Neural progenitor cell (in vitro differentiated cells): ENCODE measurements at regions not wholly inside any gene's neighbourhood (a gene's known extent, or its start where the extent isn't known, plus 50 kb on each side); places are given as distances from the start of the nearest gene placed in this dataset.
A peak's percentile ranks its signal among the peaks of the same experiment; 100 is the strongest.

Experiments
- DNase-seq: peaks from one replicate; pipeline ENCODE4 v3.0.0-alpha.2; 2016; ENCODE audit warnings: low spot score
- H2AFZ ChIP-seq: fragments of 200-600 bp; sonication (generic); replicated peaks from 2 replicates; pipeline ENCODE4 v1.6.1; 2016; ENCODE audit warnings: antibody characterized with exemption
- H3F3A ChIP-seq: fragments of 200-600 bp; sonication (generic); 2 replicates; pipeline ENCODE4 v1.6.1; 2016; ENCODE audit warnings: antibody characterized with exemption, low read depth
- H3K27ac ChIP-seq: fragments of 200-600 bp; sonication (generic); 2 replicates; pipeline ENCODE4 v1.5.1; 2016; ENCODE audit warnings: mild to moderate bottlenecking
- H3K27me3 ChIP-seq: fragments of 200-600 bp; sonication (generic); 2 replicates; pipeline ENCODE4 v1.6.1; 2016; ENCODE audit warnings: mild to moderate bottlenecking, moderate library complexity
- H3K36me3 ChIP-seq: fragments of 200-600 bp; sonication (generic); 2 replicates; pipeline ENCODE4 v1.5.1; 2016
- H3K4me1 ChIP-seq: fragments of 200-600 bp; sonication (generic); 2 replicates; pipeline ENCODE4 v1.6.1; 2016; ENCODE audit warnings: mixed run types
- H3K4me2 ChIP-seq: fragments of 200-600 bp; sonication (generic); 2 replicates; pipeline ENCODE4 v1.6.1; 2016
- H3K4me3 ChIP-seq: fragments of 200-600 bp; sonication (generic); 2 replicates; pipeline ENCODE4 v1.5.1; 2016
- H3K79me2 ChIP-seq: fragments of 200-600 bp; sonication (generic); 2 replicates; pipeline ENCODE4 v1.6.1; 2016; ENCODE audit warnings: low read depth
- H3K9ac ChIP-seq: fragments of 200-600 bp; sonication (generic); 2 replicates; pipeline ENCODE4 v1.6.1; 2016
- H3K9me3 ChIP-seq: fragments of 200-600 bp; sonication (generic); 2 replicates; pipeline ENCODE4 v1.5.1; 2016; ENCODE audit warnings: low read depth
- H4K20me1 ChIP-seq: fragments of 200-600 bp; sonication (generic); 2 replicates; pipeline ENCODE4 v1.6.1; 2016; ENCODE audit warnings: low read depth
- H3K27ac Mint-ChIP-seq: 3 replicates; pipeline ENCODE4 v1.8.0; 2021; ENCODE audit warnings: mixed read lengths
- H3K27me3 Mint-ChIP-seq: 2 replicates; pipeline ENCODE4 v1.8.0; 2022; ENCODE audit warnings: low read depth, mild to moderate bottlenecking, inconsistent platforms, moderate library complexity, mixed read lengths; ENCODE audit not compliant: insufficient read depth
- H3K36me3 Mint-ChIP-seq: 3 replicates; pipeline ENCODE4 v1.8.0; 2021; ENCODE audit warnings: mixed read lengths
- H3K4me1 Mint-ChIP-seq: 3 replicates; pipeline ENCODE4 v1.8.0; 2021; ENCODE audit warnings: mixed read lengths
- H3K4me3 Mint-ChIP-seq: 3 replicates; pipeline ENCODE4 v1.8.0; 2021; ENCODE audit warnings: mild to moderate bottlenecking, moderate library complexity, mixed read lengths
- H3K9me3 Mint-ChIP-seq: 3 replicates; pipeline ENCODE4 v1.8.0; 2020; ENCODE audit warnings: mixed read lengths
- CTCF ChIP-seq: fragments of 200-600 bp; sonication (generic); IDR thresholded peaks from 2 replicates; pipeline ENCODE4 v1.5.1; 2017; ENCODE audit warnings: antibody characterized with exemption, mild to moderate bottlenecking
- EZH2 ChIP-seq: fragments of 200-600 bp; sonication (generic); IDR thresholded peaks from 2 replicates; pipeline ENCODE4 v1.6.1; 2017; ENCODE audit warnings: antibody characterized with exemption, mild to moderate bottlenecking, moderate library complexity
- EZH2phosphoT487 ChIP-seq: fragments of 200-600 bp; sonication (generic); IDR thresholded peaks from 2 replicates; pipeline ENCODE4 v1.6.1; 2017; ENCODE audit warnings: antibody characterized with exemption

GRCh38 chr5:15326471-15326870 lies 173.5 kb upstream of the FBXL7 start:
- Histone ChIP-seq H3K4me1 (peaks cover 1% of the 10 kb centered on the region), H2AFZ (no peak overlapping the region), H3K4me3 (no peak overlapping the region), H3K27me3 (no peaks in the 10 kb centered on the region), H3K27ac (no peak overlapping the region), H3K9me3 (no peaks in the 10 kb centered on the region), H3K4me2 (no peak overlapping the region), H4K20me1 (no peaks in the 10 kb centered on the region), H3K36me3 (no peaks in the 10 kb centered on the region), H3K9ac (no peak overlapping the region), H3F3A (no peaks in the 10 kb centered on the region), H3K79me2 (no peaks in the 10 kb centered on the region)
- no peaks in the 10 kb centered on the region for H3K27me3 Mint-ChIP-seq
- no peak overlapping the region for H3K27ac Mint-ChIP-seq
- no peaks in the 10 kb centered on the region for H3K36me3 Mint-ChIP-seq
- H3K4me3 Mint-ChIP-seq = no peak overlapping the region
- DNase-seq = no peak
- H3K4me1 Mint-ChIP-seq = no peaks in the 10 kb centered on the region
- H3K9me3 Mint-ChIP-seq = no peaks in the 10 kb centered on the region
- TF ChIP-seq EZH2phosphoT487 (no peak), EZH2 (no peak), CTCF (no peak)

GRCh38 chr5:15322421-15322820 lies 177.6 kb upstream of the FBXL7 start:
- no peaks in the 10 kb centered on the region for H3K79me2 ChIP-seq
- TF ChIP-seq EZH2 (no peak), EZH2phosphoT487 (no peak), CTCF (no peak)
- H3K4me1 ChIP-seq = peaks cover 11% of the 10 kb centered on the region

GRCh38 chr5:15321776-15322175 lies 178.2 kb upstream of the FBXL7 start:
- Mint-ChIP-seq H3K4me3 (no peak overlapping the region), H3K9me3 (no peaks in the 10 kb centered on the region), H3K27ac (no peak overlapping the region), H3K4me1 (peaks cover 18% of the 10 kb centered on the region), H3K27me3 (no peaks in the 10 kb centered on the region), H3K36me3 (no peaks in the 10 kb centered on the region)
- DNase-seq = no peak
- H3K79me2 ChIP-seq = no peaks in the 10 kb centered on the region
- H4K20me1 ChIP-seq = no peaks in the 10 kb centered on the region
- no peaks in the 10 kb centered on the region for H3K9me3 ChIP-seq
- H3K9ac ChIP-seq = no peak overlapping the region
- no peaks in the 10 kb centered on the region for H3K27me3 ChIP-seq
- no peaks in the 10 kb centered on the region for H3K36me3 ChIP-seq
- H3K27ac ChIP-seq = no peak overlapping the region
- H3K4me3 ChIP-seq = no peak overlapping the region
- H3K4me1 ChIP-seq = peaks cover 11% of the 10 kb centered on the region
- no peaks in the 10 kb centered on the region for H3F3A ChIP-seq
- TF ChIP-seq EZH2phosphoT487 (no peak), EZH2 (no peak), CTCF (no peak)
- no peak overlapping the region for H3K4me2 ChIP-seq
- no peak overlapping the region for H2AFZ ChIP-seq

More at GRCh38 chr5:15322421-15322820, 177.6 kb upstream of the FBXL7 start:
- Mint-ChIP-seq H3K4me3 (no peak overlapping the region), H3K27ac (no peak overlapping the region), H3K36me3 (no peaks in the 10 kb centered on the region), H3K27me3 (no peaks in the 10 kb centered on the region), H3K9me3 (no peaks in the 10 kb centered on the region), H3K4me1 (peaks cover 18% of the 10 kb centered on the region)
- Histone ChIP-seq H3K27ac (no peak overlapping the region), H3K4me3 (no peak overlapping the region), H3K27me3 (no peaks in the 10 kb centered on the region), H2AFZ (no peak overlapping the region), H3K9ac (no peak overlapping the region), H3K36me3 (no peaks in the 10 kb centered on the region), H3K4me2 (no peak overlapping the region), H4K20me1 (no peaks in the 10 kb centered on the region), H3K9me3 (no peaks in the 10 kb centered on the region), H3F3A (no peaks in the 10 kb centered on the region)
- DNase-seq = no peak

GRCh38 chr5:15320871-15321270 lies 179.1 kb upstream of the FBXL7 start:
- DNase-seq = peak; percentile 41

More at GRCh38 chr5:15320871-15321270, 179.1 kb upstream of the FBXL7 start:
- Mint-ChIP-seq H3K4me3 (no peak overlapping the region), H3K4me1 (peaks cover 18% of the 10 kb centered on the region), H3K27me3 (no peaks in the 10 kb centered on the region), H3K36me3 (no peaks in the 10 kb centered on the region), H3K27ac (no peak overlapping the region), H3K9me3 (no peaks in the 10 kb centered on the region)
- no peaks in the 10 kb centered on the region for H4K20me1 ChIP-seq
- no peak overlapping the region for H3K9ac ChIP-seq
- H3K9me3 ChIP-seq = no peaks in the 10 kb centered on the region
- H3F3A ChIP-seq = no peaks in the 10 kb centered on the region
- peak overlapping the region; percentile 14 for H3K4me2 ChIP-seq
- H3K36me3 ChIP-seq = no peaks in the 10 kb centered on the region
- H2AFZ ChIP-seq = no peak overlapping the region
- H3K4me3 ChIP-seq = no peak overlapping the region
- peaks cover 11% of the 10 kb centered on the region for H3K4me1 ChIP-seq
- no peaks in the 10 kb centered on the region for H3K27me3 ChIP-seq
- H3K79me2 ChIP-seq = no peaks in the 10 kb centered on the region
- TF ChIP-seq EZH2 (no peak), EZH2phosphoT487 (no peak), CTCF (no peak)
- H3K27ac ChIP-seq = no peak overlapping the region
